ENCODE measurements at regions not wholly inside any gene's neighbourhood (a gene's known extent, or its start where the extent isn't known, plus 50 kb on each side); places are given as distances from the start of the nearest gene placed in this dataset.

DNA sequence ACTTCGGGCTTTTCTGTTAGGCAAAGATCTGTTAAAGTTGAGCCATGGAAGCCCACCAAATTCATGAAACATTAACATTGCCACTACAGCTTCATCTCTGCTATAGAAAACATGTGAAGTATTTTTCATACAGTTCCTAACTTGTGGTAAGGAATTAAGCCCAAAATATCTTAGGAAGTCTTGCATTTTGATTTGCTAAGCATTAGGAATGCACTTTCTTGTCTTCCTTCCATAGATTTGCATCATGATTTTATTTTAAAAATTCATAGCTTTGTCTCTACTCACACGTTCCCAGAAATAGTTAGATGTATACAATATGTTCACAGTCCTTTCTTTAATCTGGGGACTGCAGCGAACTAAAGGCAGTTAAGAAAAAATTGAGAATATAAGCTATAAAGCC lies 325.6 kb downstream of the CENPW start:
- TF ChIP-seq, protein P1, sequence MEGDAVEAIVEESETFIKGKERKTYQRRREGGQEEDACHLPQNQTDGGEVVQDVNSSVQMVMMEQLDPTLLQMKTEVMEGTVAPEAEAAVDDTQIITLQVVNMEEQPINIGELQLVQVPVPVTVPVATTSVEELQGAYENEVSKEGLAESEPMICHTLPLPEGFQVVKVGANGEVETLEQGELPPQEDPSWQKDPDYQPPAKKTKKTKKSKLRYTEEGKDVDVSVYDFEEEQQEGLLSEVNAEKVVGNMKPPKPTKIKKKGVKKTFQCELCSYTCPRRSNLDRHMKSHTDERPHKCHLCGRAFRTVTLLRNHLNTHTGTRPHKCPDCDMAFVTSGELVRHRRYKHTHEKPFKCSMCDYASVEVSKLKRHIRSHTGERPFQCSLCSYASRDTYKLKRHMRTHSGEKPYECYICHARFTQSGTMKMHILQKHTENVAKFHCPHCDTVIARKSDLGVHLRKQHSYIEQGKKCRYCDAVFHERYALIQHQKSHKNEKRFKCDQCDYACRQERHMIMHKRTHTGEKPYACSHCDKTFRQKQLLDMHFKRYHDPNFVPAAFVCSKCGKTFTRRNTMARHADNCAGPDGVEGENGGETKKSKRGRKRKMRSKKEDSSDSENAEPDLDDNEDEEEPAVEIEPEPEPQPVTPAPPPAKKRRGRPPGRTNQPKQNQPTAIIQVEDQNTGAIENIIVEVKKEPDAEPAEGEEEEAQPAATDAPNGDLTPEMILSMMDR (conservative IDR thresholded peaks at IDR 0.05 in 1 of 2, IDR thresholded peaks at IDR 0.05 in 1 of 2; ENCODE audit: low read depth in 1 of 2, low read length in 2 of 2), result no peak
- TF ChIP-seq EZH2 (IDR thresholded peaks at IDR 0.05; ENCODE audit: low read length, missing control alignments), result no peak
